A673 (cell line): ENCODE measurements at regions not wholly inside any gene's neighbourhood (a gene's known extent, or its start where the extent isn't known, plus 50 kb on each side); places are given as distances from the start of the nearest gene placed in this dataset.

Source experiments
- BruUV-seq: library from RNA; stranded (reverse); fragments of 400-500 nt; replicated peaks from 2 replicates; lab custom pipeline; 2021; lab: Mats Ljungman, UMichigan
- CTCF ChIA-PET: fragments of 300-600 bp; sonication (Branson Sonifier 250); formaldehyde crosslinking; loops from one replicate; lab custom pipeline; 2022; ENCODE audit warnings: antibody characterized with exemption; lab: Charles Lee
- POLR2A ChIA-PET: fragments of 300-600 bp; sonication (Branson Sonifier 250); formaldehyde crosslinking; loops from one replicate; lab custom pipeline; 2022; ENCODE audit warnings: antibody characterized with exemption; ENCODE audit not compliant: low non-redundant PET; lab: Charles Lee
- DNase-seq: peaks from one replicate; pipeline ENCODE4 v3.0.0-alpha.2; 2015; ENCODE audit warnings: low spot score
- H3K27ac ChIP-seq: fragments of 200-600 bp; sonication (generic); 2 replicates; pipeline ENCODE4 v1.5.1; 2016; ENCODE audit warnings: mixed run types, low read depth, mild to moderate bottlenecking, mixed read lengths, antibody characterized with exemption, low read length; ENCODE audit not compliant: poor library complexity, severe bottlenecking
- H3K27me3 ChIP-seq: fragments of 200-600 bp; sonication (generic); replicated peaks from 2 replicates; pipeline ENCODE4 v1.6.1; 2017; ENCODE audit warnings: mixed run types, low read depth, mild to moderate bottlenecking, mixed read lengths, antibody characterized with exemption, low read length; ENCODE audit not compliant: insufficient read depth, poor library complexity
- H3K36me3 ChIP-seq: fragments of 200-600 bp; sonication (generic); 2 replicates; pipeline ENCODE4 v1.6.1; 2016; ENCODE audit warnings: mixed run types, mild to moderate bottlenecking, mixed read lengths, antibody characterized with exemption, low read length; ENCODE audit not compliant: insufficient read depth, poor library complexity, severe bottlenecking
- H3K4me1 ChIP-seq: fragments of 200-600 bp; sonication (generic); 2 replicates; pipeline ENCODE4 v1.6.1; 2017; ENCODE audit warnings: mixed run types, mild to moderate bottlenecking, mixed read lengths, antibody characterized with exemption, low read length; ENCODE audit not compliant: insufficient read depth, poor library complexity, severe bottlenecking
- H3K4me3 ChIP-seq: fragments of 200-600 bp; sonication (generic); 2 replicates; pipeline ENCODE4 v1.5.1; 2016; ENCODE audit warnings: low read depth, mixed run types, mild to moderate bottlenecking, mixed read lengths, low read length; ENCODE audit not compliant: poor library complexity, severe bottlenecking
- H3K9me3 ChIP-seq: fragments of 200-600 bp; sonication (generic); 2 replicates; pipeline ENCODE4 v1.6.1; 2016; ENCODE audit warnings: mixed run types, low read depth, mild to moderate bottlenecking, mixed read lengths, antibody characterized with exemption, low read length; ENCODE audit not compliant: poor library complexity, severe bottlenecking
- EZH2 ChIP-seq: fragments of 200-600 bp; sonication (generic); IDR thresholded peaks from 2 replicates; pipeline ENCODE4 v1.6.1; 2017; ENCODE audit warnings: borderline replicate concordance, low read depth, mild to moderate bottlenecking, mixed read lengths, antibody characterized with exemption, low read length; ENCODE audit not compliant: poor library complexity, severe bottlenecking
- intact Hi-C: fragments of 100-400 bp; cut with micrococcal nuclease; formaldehyde crosslinking; loops from one replicate; pipeline ENCODE4 v1.10.0; 2022; ENCODE audit not compliant: unreplicated experiment
- TF ChIP-seq, protein P1 (sequence below): fragments of 300-800, 200-600 bp; sonication (generic); conservative IDR thresholded peaks from 2 replicates; pipeline ENCODE4 v1.5.1; 2017; ENCODE audit warnings: low read depth, mild to moderate bottlenecking, antibody characterized with exemption, low read length, moderate library complexity, mixed read lengths

DNA sequence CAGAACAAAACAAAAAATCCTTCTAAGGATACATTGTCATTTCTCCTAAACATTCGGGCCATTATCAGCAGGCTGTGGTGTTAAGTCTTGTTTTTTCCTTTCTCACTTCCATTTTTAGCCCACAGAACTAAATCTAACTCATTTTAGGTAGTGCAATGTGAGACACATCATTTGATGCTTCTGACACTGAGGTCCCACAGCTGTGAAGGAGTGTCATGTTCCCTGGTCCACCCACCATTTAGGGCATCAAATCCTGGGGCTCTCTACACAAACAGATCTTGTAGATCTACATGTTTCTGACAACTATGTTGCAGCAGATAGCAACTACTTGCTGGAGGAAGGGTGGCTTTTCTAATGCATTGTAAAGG lies 232.5 kb upstream of the IGFBP3 start:
- Histone ChIP-seq H3K36me3 (no peaks in the 10 kb centered on the region), H3K4me3 (no peak overlapping the region), H3K4me1 (no peaks in the 10 kb centered on the region), H3K27me3 (no peaks in the 10 kb centered on the region), H3K9me3 (no peaks in the 10 kb centered on the region), H3K27ac (no peak overlapping the region)
- TF ChIP-seq, protein P1, sequence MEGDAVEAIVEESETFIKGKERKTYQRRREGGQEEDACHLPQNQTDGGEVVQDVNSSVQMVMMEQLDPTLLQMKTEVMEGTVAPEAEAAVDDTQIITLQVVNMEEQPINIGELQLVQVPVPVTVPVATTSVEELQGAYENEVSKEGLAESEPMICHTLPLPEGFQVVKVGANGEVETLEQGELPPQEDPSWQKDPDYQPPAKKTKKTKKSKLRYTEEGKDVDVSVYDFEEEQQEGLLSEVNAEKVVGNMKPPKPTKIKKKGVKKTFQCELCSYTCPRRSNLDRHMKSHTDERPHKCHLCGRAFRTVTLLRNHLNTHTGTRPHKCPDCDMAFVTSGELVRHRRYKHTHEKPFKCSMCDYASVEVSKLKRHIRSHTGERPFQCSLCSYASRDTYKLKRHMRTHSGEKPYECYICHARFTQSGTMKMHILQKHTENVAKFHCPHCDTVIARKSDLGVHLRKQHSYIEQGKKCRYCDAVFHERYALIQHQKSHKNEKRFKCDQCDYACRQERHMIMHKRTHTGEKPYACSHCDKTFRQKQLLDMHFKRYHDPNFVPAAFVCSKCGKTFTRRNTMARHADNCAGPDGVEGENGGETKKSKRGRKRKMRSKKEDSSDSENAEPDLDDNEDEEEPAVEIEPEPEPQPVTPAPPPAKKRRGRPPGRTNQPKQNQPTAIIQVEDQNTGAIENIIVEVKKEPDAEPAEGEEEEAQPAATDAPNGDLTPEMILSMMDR: no peak
- TF ChIP-seq EZH2: no peak
- no peak for DNase-seq
- CTCF ChIA-PET: no interaction called here
- no TSS peak for BruUV-seq
- POLR2A ChIA-PET: no interaction called here
- intact Hi-C loops: no loop called here

DNA sequence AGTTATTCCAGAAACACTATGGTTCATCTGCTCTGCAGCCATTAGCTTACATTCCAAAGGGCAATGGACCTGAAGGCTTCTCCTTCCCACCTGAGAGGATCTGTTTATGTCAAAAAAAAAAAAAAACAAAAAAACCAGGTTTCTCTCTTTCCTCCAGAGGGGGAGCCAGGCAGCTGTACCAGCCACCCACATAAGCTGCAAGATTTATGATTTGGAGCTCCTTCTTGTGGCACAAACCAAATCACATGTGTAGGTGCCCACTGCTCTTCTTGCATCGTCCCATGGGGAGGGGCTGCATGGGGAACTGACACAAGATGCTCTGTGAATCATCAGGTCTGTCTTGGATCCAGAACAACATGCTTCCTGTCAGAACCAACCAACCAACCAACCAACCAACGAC lies 231.6 kb upstream of the IGFBP3 start:
- Histone ChIP-seq H3K9me3 (no peaks in the 10 kb centered on the region), H3K4me3 (no peak overlapping the region), H3K36me3 (no peaks in the 10 kb centered on the region), H3K27me3 (no peaks in the 10 kb centered on the region), H3K27ac (no peak overlapping the region), H3K4me1 (no peaks in the 10 kb centered on the region)
- ChIA-PET POLR2A (no interaction called here), CTCF (no interaction called here)
- TF ChIP-seq EZH2: no peak
- TF ChIP-seq, protein P1: no peak
- intact Hi-C loops: no loop called here
- no TSS peak for BruUV-seq
- DNase-seq: no peak

DNA sequence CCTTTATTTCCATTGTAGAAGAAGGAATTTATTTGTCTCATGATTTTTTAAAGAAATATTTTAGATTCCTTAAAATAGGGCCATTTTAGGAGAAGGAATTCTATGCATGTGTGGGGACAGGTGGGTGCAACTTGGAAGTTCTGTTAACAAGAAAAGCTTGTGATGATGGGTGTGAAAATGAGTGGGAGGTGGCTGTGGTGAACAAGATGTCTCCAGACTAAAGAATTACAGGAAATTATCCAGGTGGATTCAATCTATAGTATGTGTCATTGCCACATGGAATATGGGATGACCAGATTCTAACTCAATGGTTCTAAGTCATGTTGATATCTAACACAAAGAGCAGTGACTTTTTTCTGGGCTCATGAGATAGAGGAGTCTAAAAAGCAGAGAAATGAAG lies 229.6 kb upstream of the IGFBP3 start:
- CTCF ChIA-PET: no interaction called here
- intact Hi-C loops: no loop called here
- no peak for DNase-seq
- BruUV-seq: no TSS peak
- TF ChIP-seq EZH2: no peak
- TF ChIP-seq, protein P1: no peak
- H3K27me3 ChIP-seq: no peaks in the 10 kb centered on the region
- H3K36me3 ChIP-seq: no peaks in the 10 kb centered on the region
- H3K27ac ChIP-seq: no peak overlapping the region
- H3K4me3 ChIP-seq: no peak overlapping the region
- no peaks in the 10 kb centered on the region for H3K4me1 ChIP-seq
- no peaks in the 10 kb centered on the region for H3K9me3 ChIP-seq
- POLR2A ChIA-PET: no interaction called here
